K562 (cell line): ENCODE measurements at regions not wholly inside any gene's neighbourhood (a gene's known extent, or its start where the extent isn't known, plus 50 kb on each side); places are given as distances from the start of the nearest gene placed in this dataset.

Experiments used
- ETV6 ChIP-seq, 3 experiments: fragments of 150-350 bp in 1 of 3; sonication (generic) in 1 of 3; formaldehyde crosslinking in 1 of 3; IDR thresholded peaks; 2 replicates each; pipeline versions ENCODE4 v1.6.1 to v1.8.0; 2014 to 2022; ENCODE audit warnings: borderline replicate concordance in 2 of 3, low read depth in 2 of 3, antibody characterized with exemption in 1 of 3, low read length in 1 of 3, mild to moderate bottlenecking in 1 of 3, missing genetic modification reagents in 1 of 3
- MEF2D ChIP-seq: conservative IDR thresholded peaks from 2 replicates; pipeline ENCODE4 v1.6.1; 2016; ENCODE audit warnings: low read depth, missing genetic modification characterization, missing compliant biosample characterization
- ZNF174 ChIP-seq: fragments of 250-450 bp; sonication (Bioruptor Pico); IDR thresholded peaks from 2 replicates; pipeline ENCODE4 v1.4.0; 2020; ENCODE audit warnings: mild to moderate bottlenecking
- ZNF76 ChIP-seq: fragments of 250-450 bp; sonication (Bioruptor Pico); IDR thresholded peaks from 2 replicates; pipeline ENCODE4 v1.4.0; 2020; ENCODE audit warnings: mild to moderate bottlenecking, moderate library complexity, borderline replicate concordance
- TF ChIP-seq, protein P1 (sequence below): fragments of 250-450 bp; sonication (Bioruptor Pico); IDR thresholded peaks from 2 replicates; pipeline ENCODE4 v1.8.0; 2022; ENCODE audit warnings: inconsistent platforms
- TF ChIP-seq, protein P2 (sequence below): fragments of 450-650 bp; IDR thresholded peaks from 2 replicates; pipeline ENCODE4 v1.6.1; 2018; ENCODE audit not compliant: partially characterized antibody

DNA sequence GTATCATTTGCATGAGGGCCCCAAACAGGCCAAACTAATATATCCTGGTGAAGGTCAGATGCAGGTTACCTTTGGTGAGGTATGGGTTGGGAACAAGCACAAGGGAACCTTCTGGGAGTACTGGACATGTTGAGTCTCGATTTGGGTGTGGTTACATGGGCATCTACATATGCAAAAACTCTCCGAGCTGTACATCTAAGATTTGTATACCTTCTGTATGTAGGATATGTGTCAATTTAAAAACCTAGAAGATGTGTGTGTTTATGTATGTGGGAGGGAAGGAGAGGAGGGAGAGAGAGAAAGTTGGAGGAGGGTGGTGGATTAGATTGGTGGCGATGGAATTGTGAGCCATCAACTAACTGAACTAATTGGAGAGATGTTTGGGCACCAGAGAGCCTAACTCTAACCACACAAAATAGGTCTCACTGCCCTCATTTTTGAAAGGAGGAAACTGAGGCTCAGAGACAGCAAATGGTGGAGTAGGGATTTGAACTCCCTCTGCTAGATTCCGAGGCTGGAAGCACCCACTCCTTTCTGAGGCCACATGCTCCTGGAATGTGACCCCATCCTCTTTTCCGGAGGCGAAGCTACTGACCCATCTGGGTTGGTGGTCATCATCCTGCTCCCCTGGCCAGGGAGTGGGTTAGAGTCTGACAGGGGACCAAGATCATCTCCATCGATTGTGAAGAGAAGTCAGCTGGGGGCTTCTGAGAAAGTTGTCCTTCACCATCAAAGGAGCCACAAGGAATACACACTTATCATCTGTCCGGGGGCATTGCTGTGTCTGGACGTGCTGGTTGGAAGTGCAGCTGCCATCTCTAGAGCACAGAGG lies 107.3 kb upstream of the MYCN start (continued):
- TF ChIP-seq MEF2D (tag) (no peak), ETV6 (IDR thresholded peaks at IDR 0.05; ENCODE audit: borderline replicate concordance in 1 of 2, low read depth in 2 of 2, low read length in 1 of 2) (no peak), ETV6 (CRISPR knock-in tag; IDR thresholded peaks at IDR 0.05; ENCODE audit: borderline replicate concordance) (no peak), ZNF174 (CRISPR knock-in tag) (no peak), ZNF76 (CRISPR knock-in tag) (no peak)
- TF ChIP-seq, protein P1, sequence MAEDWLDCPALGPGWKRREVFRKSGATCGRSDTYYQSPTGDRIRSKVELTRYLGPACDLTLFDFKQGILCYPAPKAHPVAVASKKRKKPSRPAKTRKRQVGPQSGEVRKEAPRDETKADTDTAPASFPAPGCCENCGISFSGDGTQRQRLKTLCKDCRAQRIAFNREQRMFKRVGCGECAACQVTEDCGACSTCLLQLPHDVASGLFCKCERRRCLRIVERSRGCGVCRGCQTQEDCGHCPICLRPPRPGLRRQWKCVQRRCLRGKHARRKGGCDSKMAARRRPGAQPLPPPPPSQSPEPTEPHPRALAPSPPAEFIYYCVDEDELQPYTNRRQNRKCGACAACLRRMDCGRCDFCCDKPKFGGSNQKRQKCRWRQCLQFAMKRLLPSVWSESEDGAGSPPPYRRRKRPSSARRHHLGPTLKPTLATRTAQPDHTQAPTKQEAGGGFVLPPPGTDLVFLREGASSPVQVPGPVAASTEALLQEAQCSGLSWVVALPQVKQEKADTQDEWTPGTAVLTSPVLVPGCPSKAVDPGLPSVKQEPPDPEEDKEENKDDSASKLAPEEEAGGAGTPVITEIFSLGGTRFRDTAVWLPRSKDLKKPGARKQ = no peak
- TF ChIP-seq, protein P2, sequence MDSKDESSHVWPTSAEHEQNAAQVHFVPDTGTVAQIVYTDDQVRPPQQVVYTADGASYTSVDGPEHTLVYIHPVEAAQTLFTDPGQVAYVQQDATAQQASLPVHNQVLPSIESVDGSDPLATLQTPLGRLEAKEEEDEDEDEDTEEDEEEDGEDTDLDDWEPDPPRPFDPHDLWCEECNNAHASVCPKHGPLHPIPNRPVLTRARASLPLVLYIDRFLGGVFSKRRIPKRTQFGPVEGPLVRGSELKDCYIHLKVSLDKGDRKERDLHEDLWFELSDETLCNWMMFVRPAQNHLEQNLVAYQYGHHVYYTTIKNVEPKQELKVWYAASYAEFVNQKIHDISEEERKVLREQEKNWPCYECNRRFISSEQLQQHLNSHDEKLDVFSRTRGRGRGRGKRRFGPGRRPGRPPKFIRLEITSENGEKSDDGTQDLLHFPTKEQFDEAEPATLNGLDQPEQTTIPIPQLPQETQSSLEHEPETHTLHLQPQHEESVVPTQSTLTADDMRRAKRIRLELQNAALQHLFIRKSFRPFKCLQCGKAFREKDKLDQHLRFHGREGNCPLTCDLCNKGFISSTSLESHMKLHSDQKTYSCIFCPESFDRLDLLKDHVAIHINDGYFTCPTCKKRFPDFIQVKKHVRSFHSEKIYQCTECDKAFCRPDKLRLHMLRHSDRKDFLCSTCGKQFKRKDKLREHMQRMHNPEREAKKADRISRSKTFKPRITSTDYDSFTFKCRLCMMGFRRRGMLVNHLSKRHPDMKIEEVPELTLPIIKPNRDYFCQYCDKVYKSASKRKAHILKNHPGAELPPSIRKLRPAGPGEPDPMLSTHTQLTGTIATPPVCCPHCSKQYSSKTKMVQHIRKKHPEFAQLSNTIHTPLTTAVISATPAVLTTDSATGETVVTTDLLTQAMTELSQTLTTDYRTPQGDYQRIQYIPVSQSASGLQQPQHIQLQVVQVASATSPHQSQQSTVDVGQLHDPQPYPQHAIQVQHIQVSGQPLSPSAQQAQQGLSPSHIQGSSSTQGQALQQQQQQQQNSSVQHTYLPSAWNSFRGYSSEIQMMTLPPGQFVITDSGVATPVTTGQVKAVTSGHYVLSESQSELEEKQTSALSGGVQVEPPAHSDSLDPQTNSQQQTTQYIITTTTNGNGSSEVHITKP = no peak
- TF ChIP-seq, all 486 proteins: peak for 0
